ENCODE measurements at regions not wholly inside any gene's neighbourhood (a gene's known extent, or its start where the extent isn't known, plus 50 kb on each side); places are given as distances from the start of the nearest gene placed in this dataset.

DNA sequence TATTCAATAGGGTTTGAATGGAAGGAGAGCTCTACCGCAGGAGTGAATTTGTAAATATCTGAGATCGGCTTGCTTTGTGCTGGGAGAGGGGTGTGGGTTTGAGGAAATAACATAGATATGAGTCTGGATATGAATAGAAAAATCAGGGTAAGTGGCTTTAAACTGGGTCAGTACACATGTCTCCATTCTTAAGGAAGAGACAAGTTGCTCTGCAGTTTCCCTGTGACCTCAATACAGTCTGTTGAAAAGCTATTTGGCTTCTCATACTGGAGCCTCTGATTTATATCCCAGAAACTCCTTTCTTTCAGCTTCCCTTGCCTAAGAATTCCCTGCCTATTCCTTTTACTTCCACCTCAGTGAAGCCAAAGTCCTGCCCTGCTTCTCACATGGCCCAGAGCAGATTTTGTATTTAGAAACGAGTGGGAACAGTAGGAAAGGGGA lies 153.5 kb upstream of the ATF7IP start:
- Histone ChIP-seq H3K9ac (ENCODE audit: extremely low read depth, insufficient read length, low read length) (no peak overlapping the region), H2BK120ac (ENCODE audit: low read depth, low read length, poor library complexity, severe bottlenecking) (no peak overlapping the region), H2AFZ (ENCODE audit: low read length) (no peak overlapping the region), H3K27me3 (ENCODE audit: insufficient read depth, low read length) (no peaks in the 10 kb centered on the region), H3K9me3 (ENCODE audit: control insufficient read depth, low read depth, low read length) (no peaks in the 10 kb centered on the region), H3K79me1 (ENCODE audit: insufficient read depth, low read depth, low read length, poor library complexity, severe bottlenecking) (no peaks in the 10 kb centered on the region), H3K56ac (ENCODE audit: insufficient read length, low read depth, low read length) (no peak overlapping the region), H2AK5ac (ENCODE audit: insufficient read length, low read length) (no peak overlapping the region), H3K4me1 (ENCODE audit: insufficient read depth, low read length) (peaks cover 11% of the 10 kb centered on the region; the same call in 1 of the 2 replicates), H3K14ac (ENCODE audit: insufficient read depth, low read length) (no peak overlapping the region), H4K91ac (ENCODE audit: insufficient read length, low read depth, low read length) (no peak overlapping the region), H3K79me2 (ENCODE audit: insufficient read depth, low read length) (no peaks in the 10 kb centered on the region), H3K18ac (ENCODE audit: insufficient read length, low read depth, low read length) (no peak overlapping the region), H3K23me2 (ENCODE audit: insufficient read length, low read depth, low read length, poor library complexity, severe bottlenecking) (no peaks in the 10 kb centered on the region), H2BK5ac (ENCODE audit: insufficient read length, low read length) (no peak overlapping the region), H2BK20ac (ENCODE audit: low read depth, low read length, poor library complexity, severe bottlenecking) (no peak overlapping the region), H4K5ac (ENCODE audit: insufficient read length, low read depth, low read length) (no peak overlapping the region), H3K23ac (ENCODE audit: insufficient read length, low read depth, low read length) (no peak overlapping the region), H3K4ac (ENCODE audit: low read depth, low read length) (no peak overlapping the region), H2BK12ac (ENCODE audit: insufficient read length, low read depth, low read length) (no peak overlapping the region), H4K20me1 (ENCODE audit: control insufficient read depth, insufficient read depth, insufficient read length) (no peaks in the 10 kb centered on the region), H2BK15ac (ENCODE audit: low read depth, low read length) (no peak overlapping the region), H4K8ac (replicated peaks; ENCODE audit: insufficient read length, low read depth, low read length) (no peak overlapping the region), H3K4me2 (ENCODE audit: insufficient read depth, insufficient read length, low read length) (no peak overlapping the region), H3T11ph (ENCODE audit: low read length) (no peak overlapping the region), H3K27ac (ENCODE audit: insufficient read length, low read depth, low read length) (no peak overlapping the region)
- H3K4me1 Mint-ChIP-seq: peaks cover 27 to 33% of the 10 kb centered on the region in 2 experiments
- no peaks in the 10 kb centered on the region for H3K36me3 Mint-ChIP-seq (ENCODE audit: insufficient read depth in 1 of 3, low read depth in 3 of 3)
- DNase-seq: no peak
- 0 out of 5 replicates have a peak, but pooled peaks cover 0 to 4% of the 10 kb centered on the region in 2 experiments for H3K9me3 Mint-ChIP-seq
- peaks cover 2% of the 10 kb centered on the region; the same call in 1 of the 2 replicates for H3K27me3 Mint-ChIP-seq (ENCODE audit: low read depth)
- H3K27ac Mint-ChIP-seq: peak overlapping the region in 1 of 3 experiments; percentile 9; a peak in 1 of 7 replicates
- WGBS (ENCODE audit: extremely low coverage, insufficient read length, low lambda C conversion rate): no CpG with 5 or more reads among the region's 3 CpGs
- TF ChIP-seq, protein P1, sequence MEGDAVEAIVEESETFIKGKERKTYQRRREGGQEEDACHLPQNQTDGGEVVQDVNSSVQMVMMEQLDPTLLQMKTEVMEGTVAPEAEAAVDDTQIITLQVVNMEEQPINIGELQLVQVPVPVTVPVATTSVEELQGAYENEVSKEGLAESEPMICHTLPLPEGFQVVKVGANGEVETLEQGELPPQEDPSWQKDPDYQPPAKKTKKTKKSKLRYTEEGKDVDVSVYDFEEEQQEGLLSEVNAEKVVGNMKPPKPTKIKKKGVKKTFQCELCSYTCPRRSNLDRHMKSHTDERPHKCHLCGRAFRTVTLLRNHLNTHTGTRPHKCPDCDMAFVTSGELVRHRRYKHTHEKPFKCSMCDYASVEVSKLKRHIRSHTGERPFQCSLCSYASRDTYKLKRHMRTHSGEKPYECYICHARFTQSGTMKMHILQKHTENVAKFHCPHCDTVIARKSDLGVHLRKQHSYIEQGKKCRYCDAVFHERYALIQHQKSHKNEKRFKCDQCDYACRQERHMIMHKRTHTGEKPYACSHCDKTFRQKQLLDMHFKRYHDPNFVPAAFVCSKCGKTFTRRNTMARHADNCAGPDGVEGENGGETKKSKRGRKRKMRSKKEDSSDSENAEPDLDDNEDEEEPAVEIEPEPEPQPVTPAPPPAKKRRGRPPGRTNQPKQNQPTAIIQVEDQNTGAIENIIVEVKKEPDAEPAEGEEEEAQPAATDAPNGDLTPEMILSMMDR (conservative IDR thresholded peaks at IDR 0.05): no peak
- H3K4me3 Mint-ChIP-seq: no peak overlapping the region
